Urinary bladder (tissue), 3 donors: ENCODE measurements at regions not wholly inside any gene's neighbourhood (a gene's known extent, or its start where the extent isn't known, plus 50 kb on each side); places are given as distances from the start of the nearest gene placed in this dataset.

Source experiments
- DNase-seq: peaks from one replicate; pipeline ENCODE4 v3.0.0-alpha.2; 2015; ENCODE audit errors: extremely low spot score
- H3K27ac ChIP-seq: one replicate; pipeline ENCODE4 v1.5.1; 2013; ENCODE audit warnings: low read depth, mild to moderate bottlenecking, moderate library complexity
- H3K36me3 ChIP-seq: one replicate; pipeline ENCODE4 v1.6.1; 2013; ENCODE audit warnings: mild to moderate bottlenecking, moderate library complexity; ENCODE audit not compliant: insufficient read depth
- H3K4me1 ChIP-seq: one replicate; pipeline ENCODE4 v1.6.1; 2013; ENCODE audit warnings: mild to moderate bottlenecking, moderate library complexity; ENCODE audit not compliant: insufficient read depth
- H3K4me3 ChIP-seq: one replicate; pipeline ENCODE4 v1.5.1; 2013; ENCODE audit warnings: low read depth, low read length
- WGBS: extraction: QIAGEN DNeasy Blood & Tissue Kit; methylation state at CpG from one replicate; pipeline ENCODE4 v1.1.7; 2013; 5-methylcytosine and 5-hydroxymethylcytosine counted together
- donor health status: healthy with polysubstance abuse.
- donor health status: healthy.

- WGBS, result 81% methylated on average over 8 of the region's 8 CpGs
- no peak for DNase-seq
- Histone ChIP-seq H3K4me3 (no peak overlapping the region), H3K4me1 (peaks cover 2% of the 10 kb centered on the region), H3K36me3 (no peaks in the 10 kb centered on the region), H3K27ac (no peak overlapping the region)
Observed at GRCh38 chr20:53755733-53756531, 162.3 kb upstream of the ZNF217 start.

GRCh38 chr20:53753880-53754459, 160.3 kb upstream of the ZNF217 start:
- Histone ChIP-seq H3K4me1 (peaks cover 2% of the 10 kb centered on the region), H3K36me3 (no peaks in the 10 kb centered on the region), H3K4me3 (no peak overlapping the region), H3K27ac (no peak overlapping the region)
- 46% methylated on average over 2 of the region's 2 CpGs for WGBS
- no peak for DNase-seq

- no peaks in the 10 kb centered on the region for H3K36me3 ChIP-seq
- no peak for DNase-seq
- peaks cover 2% of the 10 kb centered on the region for H3K4me1 ChIP-seq
- 47% methylated on average over 16 of the region's 16 CpGs for WGBS
- no peak overlapping the region for H3K4me3 ChIP-seq
- H3K27ac ChIP-seq, result peak overlapping the region; percentile 46
Observed at GRCh38 chr20:53752971-53753879, 159.6 kb upstream of the ZNF217 start.

- no peak overlapping the region for H3K4me3 ChIP-seq
- peaks cover 2% of the 10 kb centered on the region for H3K4me1 ChIP-seq
- H3K36me3 ChIP-seq, result no peaks in the 10 kb centered on the region
- DNase-seq, result no peak
- WGBS, result 90% methylated on average over 3 of the region's 3 CpGs
- H3K27ac ChIP-seq, result peak overlapping the region; percentile 64
Observed at GRCh38 chr20:53752583-53752970, 158.9 kb upstream of the ZNF217 start.

GRCh38 chr20:53751620-53752318, 158.1 kb upstream of the ZNF217 start:
- Histone ChIP-seq H3K36me3 (no peaks in the 10 kb centered on the region), H3K4me1 (peaks cover 2% of the 10 kb centered on the region), H3K27ac (peak overlapping the region; percentile 63), H3K4me3 (no peak overlapping the region)
- no peak for DNase-seq
- WGBS, result 35% methylated on average over 9 of the region's 9 CpGs

- Histone ChIP-seq H3K36me3 (no peaks in the 10 kb centered on the region), H3K27ac (peak overlapping the region; percentile 77), H3K4me1 (peaks cover 2% of the 10 kb centered on the region), H3K4me3 (no peak overlapping the region)
- WGBS, result 24% methylated on average over 14 of the region's 14 CpGs
- DNase-seq, result peak; percentile 88
Observed at GRCh38 chr20:53750827-53751619, 157.4 kb upstream of the ZNF217 start.

- Histone ChIP-seq H3K36me3 (no peaks in the 10 kb centered on the region), H3K4me3 (no peak overlapping the region), H3K27ac (no peak overlapping the region), H3K4me1 (peaks cover 2% of the 10 kb centered on the region)
- WGBS, result 50% methylated on average over 1 of the region's 1 CpG
- no peak for DNase-seq
Observed at GRCh38 chr20:53749499-53749898, 155.9 kb upstream of the ZNF217 start.

GRCh38 chr20:53748821-53749421, 155.3 kb upstream of the ZNF217 start:
- Histone ChIP-seq H3K27ac (no peak overlapping the region), H3K4me3 (no peak overlapping the region), H3K4me1 (peaks cover 2% of the 10 kb centered on the region), H3K36me3 (no peaks in the 10 kb centered on the region)
- no peak for DNase-seq
- WGBS, result 62% methylated on average over 6 of the region's 6 CpGs

- DNase-seq, result no peak
- Histone ChIP-seq H3K4me3 (no peak overlapping the region), H3K4me1 (peaks cover 2% of the 10 kb centered on the region), H3K36me3 (no peaks in the 10 kb centered on the region), H3K27ac (no peak overlapping the region)
- WGBS, result 89% methylated on average over 2 of the region's 2 CpGs
Observed at GRCh38 chr20:53748176-53748575, 154.5 kb upstream of the ZNF217 start.

GRCh38 chr20:53743607-53744260, 150.1 kb upstream of the ZNF217 start:
- DNase-seq, result no peak
- WGBS, result 81% methylated on average over 11 of the region's 12 CpGs
- H3K27ac ChIP-seq, result no peak overlapping the region
- no peaks in the 10 kb centered on the region for H3K36me3 ChIP-seq
- H3K4me1 ChIP-seq, result no peaks in the 10 kb centered on the region
- no peak overlapping the region for H3K4me3 ChIP-seq

GRCh38 chr20:53742685-53743081, 149.0 kb upstream of the ZNF217 start:
- Histone ChIP-seq H3K4me3 (no peak overlapping the region), H3K36me3 (no peaks in the 10 kb centered on the region), H3K4me1 (no peaks in the 10 kb centered on the region), H3K27ac (no peak overlapping the region)
- DNase-seq, result no peak
- 98% methylated on average over 3 of the region's 3 CpGs for WGBS

- DNase-seq, result no peak
- Histone ChIP-seq H3K4me3 (no peak overlapping the region), H3K27ac (no peak overlapping the region), H3K36me3 (no peaks in the 10 kb centered on the region), H3K4me1 (no peaks in the 10 kb centered on the region)
- 97% methylated on average over 3 of the region's 3 CpGs for WGBS
Observed at GRCh38 chr20:53741726-53742028, 148.0 kb upstream of the ZNF217 start.
